ENCODE measurements at regions not wholly inside any gene's neighbourhood (a gene's known extent, or its start where the extent isn't known, plus 50 kb on each side); places are given as distances from the start of the nearest gene placed in this dataset.
"Not testable (repeated sequence)": the region's sequence is repeated elsewhere in the genome, so short reads cannot be mapped to it uniquely, and the experiment has no call there.

- Histone ChIP-seq H3K9me3 (ENCODE audit: control insufficient read depth, insufficient read depth, low read depth, low read length) (no peaks in the 10 kb centered on the region), H3K36me3 (ENCODE audit: control insufficient read depth in 2 of 2, insufficient read depth in 1 of 2, low read length in 2 of 2) (no peaks in the 10 kb centered on the region), H3K27ac (ENCODE audit: extremely low read depth, low read depth, low read length) (no peak overlapping the region), H3K4me1 (ENCODE audit: control insufficient read depth, insufficient read depth, low read length) (0 out of 2 replicates have a peak, but pooled peaks cover 3% of the 10 kb centered on the region), H3K4me3 (ENCODE audit: low read depth, low read length) (no peak overlapping the region)
- ChIA-PET CTCF (no interaction called here), POLR2A (no interaction called here)
- TF ChIP-seq ZNF623 (tag by site-specific recombination; IDR thresholded peaks at IDR 0.05) = no peak
- no peak for TF ChIP-seq SCRT2 (tag by site-specific recombination; IDR thresholded peaks at IDR 0.05)
- no peak for TF ChIP-seq KLF17 (tag by site-specific recombination; IDR thresholded peaks at IDR 0.05)
- no peak for TF ChIP-seq ZNF239 (tag by site-specific recombination; IDR thresholded peaks at IDR 0.05)
- TF ChIP-seq ZNF555 (tag by site-specific recombination; conservative IDR thresholded peaks at IDR 0.05) = no peak
- TF ChIP-seq ZNF18 (tag by site-specific recombination; IDR thresholded peaks at IDR 0.05) = no peak
- TF ChIP-seq ZNF211 (tag by site-specific recombination; IDR thresholded peaks at IDR 0.05; ENCODE audit: low read depth) = no peak
- TF ChIP-seq ZNF624 (tag by site-specific recombination; IDR thresholded peaks at IDR 0.05) = no peak
- no peak for TF ChIP-seq ZIC2 (tag by site-specific recombination; IDR thresholded peaks at IDR 0.05)
- TF ChIP-seq GLI2 (tag by site-specific recombination; IDR thresholded peaks at IDR 0.05; ENCODE audit: borderline replicate concordance, low read depth) = no peak
- no peak for TF ChIP-seq ZNF274 (IDR thresholded peaks at IDR 0.05; ENCODE audit: low read length)
- TF ChIP-seq ZNF274 (tag by site-specific recombination; IDR thresholded peaks at IDR 0.05; ENCODE audit: borderline replicate concordance) = no peak
Observed at GRCh38 chr10:46104071-46104585, 58.1 kb upstream of the MSMB start.

GRCh38 chr10:46105416-46105815 is 59.3 kb upstream of the MSMB start:
- H3K27ac ChIP-seq (ENCODE audit: extremely low read depth, low read depth, low read length); H3K36me3 ChIP-seq (ENCODE audit: control insufficient read depth in 2 of 2, insufficient read depth in 1 of 2, low read length in 2 of 2); H3K4me1 ChIP-seq (ENCODE audit: control insufficient read depth, insufficient read depth, low read length); H3K9me3 ChIP-seq (ENCODE audit: control insufficient read depth, insufficient read depth, low read depth, low read length); H3K4me3 ChIP-seq (ENCODE audit: low read depth, low read length); CTCF ChIA-PET: not testable (repeated sequence)
- POLR2A ChIA-PET = interaction anchor here (1.7 kb wide), 1 partner anchor 76 kb away, joined by 7 read pairs; no protein-coding TSS in a partner anchor

- H3K9me3 ChIP-seq (ENCODE audit: control insufficient read depth, insufficient read depth, low read depth, low read length); H3K27ac ChIP-seq (ENCODE audit: extremely low read depth, low read depth, low read length); H3K36me3 ChIP-seq (ENCODE audit: control insufficient read depth in 2 of 2, insufficient read depth in 1 of 2, low read length in 2 of 2); H3K4me1 ChIP-seq (ENCODE audit: control insufficient read depth, insufficient read depth, low read length): not testable (repeated sequence)
- CTCF ChIA-PET = interaction anchor here (0.6 kb wide), 1 partner anchor 792 kb away, joined by 5 read pairs; no protein-coding TSS in a partner anchor
- peak overlapping the region; percentile 41 for H3K4me3 ChIP-seq (ENCODE audit: low read depth, low read length)
- POLR2A ChIA-PET = interaction anchor here (1.4 to 2.3 kb wide), 3 partner anchors 77 to 178 kb away, joined by 6 to 32 read pairs (median 7); no protein-coding TSS in a partner anchor
Observed at GRCh38 chr10:46105856-46106409, 59.9 kb upstream of the MSMB start.

GRCh38 chr10:46106410-46107255 is 60.6 kb upstream of the MSMB start:
- H3K27ac ChIP-seq (ENCODE audit: extremely low read depth, low read depth, low read length) = no peak overlapping the region; the same call in 1 of the 2 replicates
- 0 out of 2 replicates have a peak, but pooled peaks cover 3% of the 10 kb centered on the region for H3K4me1 ChIP-seq (ENCODE audit: control insufficient read depth, insufficient read depth, low read length)
- H3K9me3 ChIP-seq (ENCODE audit: control insufficient read depth, insufficient read depth, low read depth, low read length) = no peaks in the 10 kb centered on the region
- ChIA-PET POLR2A (interaction anchor here (0.5 to 2.3 kb wide), 6 partner anchors 20 to 1274 kb away, joined by 3 to 32 read pairs (median 5); no protein-coding TSS in a partner anchor), CTCF (interaction anchor here (0.6 to 0.7 kb wide), 2 partner anchors 149 to 793 kb away, joined by 3 to 5 read pairs; no protein-coding TSS in a partner anchor)
- H3K4me3 ChIP-seq (ENCODE audit: low read depth, low read length) = peak overlapping the region; percentile 41
- H3K36me3 ChIP-seq (ENCODE audit: control insufficient read depth in 2 of 2, insufficient read depth in 1 of 2, low read length in 2 of 2) = no peaks in the 10 kb centered on the region
- TF ChIP-seq ZNF223 (tag by site-specific recombination; IDR thresholded peaks at IDR 0.05) = no peak
- peak; percentile 92 for TF ChIP-seq KLF17 (tag by site-specific recombination; IDR thresholded peaks at IDR 0.05)
- peak; percentile 87 for TF ChIP-seq SP3 (tag by site-specific recombination; IDR thresholded peaks at IDR 0.05)
- TF ChIP-seq ZEB2 (tag by site-specific recombination; IDR thresholded peaks at IDR 0.05) = peak; percentile 53; the same call in 1 of the 2 replicates
- TF ChIP-seq GLI2 (tag by site-specific recombination; IDR thresholded peaks at IDR 0.05; ENCODE audit: borderline replicate concordance, low read depth) = no peak
- no peak for TF ChIP-seq MZF1 (tag by site-specific recombination; IDR thresholded peaks at IDR 0.05; ENCODE audit: borderline replicate concordance)
- TF ChIP-seq GLIS2 (tag by site-specific recombination; IDR thresholded peaks at IDR 0.05) = peak; percentile 65; the same call in 1 of the 2 replicates
- peak; percentile 81; the same call in 1 of the 2 replicates for TF ChIP-seq ZNF76 (tag by site-specific recombination; IDR thresholded peaks at IDR 0.05; ENCODE audit: borderline replicate concordance, low read depth)
- TF ChIP-seq ZBTB26 (tag by site-specific recombination; optimal IDR thresholded peaks at IDR 0.05) = peak; percentile 91
- peak; percentile 84 for TF ChIP-seq SP7 (tag by site-specific recombination; IDR thresholded peaks at IDR 0.05)
- peak; percentile 43; the same call in 1 of the 2 replicates for TF ChIP-seq ZIC2 (tag by site-specific recombination; IDR thresholded peaks at IDR 0.05)

Measured in HEK293 (cell line).